HG02588 (cell line): ENCODE measurements at regions not wholly inside any gene's neighbourhood (a gene's known extent, or its start where the extent isn't known, plus 50 kb on each side); places are given as distances from the start of the nearest gene placed in this dataset.
A peak's percentile ranks its signal among the peaks of the same experiment; 100 is the strongest.

Experiments
- ATAC-seq: cut with Tn5 transposase; IDR thresholded peaks from one replicate; pipeline ENCODE4 v1.9.1; 2021; ENCODE audit warnings: mild to moderate bottlenecking, moderate library complexity; ENCODE audit not compliant: unreplicated experiment

DNA sequence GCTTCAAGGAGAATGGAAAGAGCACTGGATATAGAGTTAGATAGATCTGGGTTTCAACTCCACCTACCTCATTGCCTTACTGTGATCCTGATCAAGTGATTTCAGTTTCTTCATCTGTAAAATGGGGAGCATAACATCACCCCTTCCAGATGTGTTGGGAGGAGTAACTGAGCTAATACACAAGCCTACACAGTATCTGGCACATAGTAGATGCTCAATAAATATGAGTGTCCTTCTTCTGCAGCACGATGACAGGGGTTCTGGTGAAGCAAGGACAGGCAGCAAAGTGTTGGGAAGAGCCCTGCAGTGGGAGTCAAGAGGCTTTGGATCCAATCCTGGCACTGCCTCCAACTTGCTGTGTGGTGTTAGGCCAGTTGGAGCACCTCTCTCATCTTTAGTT, 270.0 kb downstream of the UACA start:
- ATAC-seq = no peak

DNA sequence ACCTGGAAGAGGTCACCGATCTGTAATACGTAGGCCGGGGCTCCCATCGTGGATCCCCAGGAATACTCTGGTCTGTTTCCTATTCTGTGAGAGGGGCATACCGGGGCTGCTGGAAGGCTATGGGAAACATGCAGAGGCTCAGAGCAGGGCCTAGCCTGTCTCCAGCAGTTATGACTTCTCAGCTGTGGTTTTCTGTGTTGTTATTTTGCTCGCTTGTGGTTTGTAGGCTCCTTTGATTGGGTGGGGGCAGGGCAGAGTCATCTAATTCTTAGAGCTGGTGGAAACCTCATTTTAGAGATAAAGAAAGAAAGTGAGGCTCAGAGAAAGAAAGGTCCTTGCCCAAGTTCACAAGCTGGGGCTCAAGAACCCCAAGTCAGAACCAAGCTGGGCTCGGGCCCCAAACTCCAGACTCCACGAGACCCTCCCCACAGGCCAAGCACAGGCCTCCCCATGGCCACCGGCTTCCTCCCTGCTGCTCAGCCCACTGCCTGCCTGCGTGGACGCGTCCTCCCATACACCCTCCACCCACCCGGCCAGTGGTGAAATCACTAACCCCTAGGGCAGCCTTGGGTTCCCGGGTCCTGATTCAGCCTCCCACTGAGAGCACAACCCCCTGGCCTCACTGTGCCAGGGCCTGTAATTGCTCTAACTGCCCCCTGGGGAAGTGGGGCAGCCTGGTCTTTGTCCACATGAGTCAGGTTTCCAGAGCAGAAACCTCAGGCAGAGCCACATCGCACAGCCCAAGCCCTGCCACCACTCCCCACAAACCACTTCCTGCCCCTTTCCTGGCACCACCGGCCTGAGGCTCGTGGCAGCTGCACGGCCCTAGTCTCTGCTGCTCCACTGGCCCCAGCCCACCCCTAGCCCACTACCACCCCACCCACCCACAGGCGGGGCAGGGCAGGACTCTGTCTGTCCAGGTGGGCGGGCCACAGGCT, 270.8 kb downstream of the UACA start:
- ATAC-seq = peak; percentile 61

DNA sequence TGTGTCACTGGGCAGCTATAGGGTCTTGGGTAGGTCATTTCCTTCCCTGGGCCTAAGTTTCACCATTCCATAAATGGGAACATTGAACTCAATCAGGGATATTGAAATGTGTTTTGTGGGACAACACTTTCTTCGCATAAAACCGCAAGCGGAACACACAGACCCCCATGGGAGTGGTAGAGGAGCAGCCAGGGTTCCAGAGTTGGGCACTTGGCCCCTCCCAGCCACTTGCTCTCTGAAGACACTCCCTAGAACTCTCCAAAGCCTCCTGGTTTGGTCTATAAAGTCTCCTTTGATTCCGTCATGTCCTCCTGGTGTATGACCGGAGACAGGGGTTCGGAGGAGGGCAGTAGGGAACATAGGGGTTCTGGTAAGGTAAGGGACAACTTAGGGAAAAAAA, 271.7 kb downstream of the UACA start:
- ATAC-seq = no peak

DNA sequence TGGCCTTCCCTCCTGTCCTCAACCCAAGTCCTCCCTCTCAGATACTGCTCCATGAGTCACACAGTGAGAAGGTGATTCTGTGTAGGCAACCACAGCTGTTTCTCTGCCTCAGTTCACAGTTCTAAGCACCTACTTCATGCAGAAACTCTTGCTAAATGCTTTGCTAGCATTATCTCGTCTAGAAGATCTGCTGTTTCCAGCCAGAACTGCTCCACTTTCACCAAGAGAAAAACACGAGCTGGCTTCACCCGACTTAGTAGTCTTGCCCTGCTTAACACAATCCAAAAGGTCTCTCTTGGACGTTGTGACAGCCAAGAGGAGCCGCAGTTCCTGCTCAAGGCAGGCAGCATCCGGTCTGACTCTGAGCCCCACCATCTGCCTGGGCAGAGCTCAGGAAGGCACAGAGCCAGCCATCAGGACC, 272.1 kb downstream of the UACA start:
- ATAC-seq = no peak

DNA sequence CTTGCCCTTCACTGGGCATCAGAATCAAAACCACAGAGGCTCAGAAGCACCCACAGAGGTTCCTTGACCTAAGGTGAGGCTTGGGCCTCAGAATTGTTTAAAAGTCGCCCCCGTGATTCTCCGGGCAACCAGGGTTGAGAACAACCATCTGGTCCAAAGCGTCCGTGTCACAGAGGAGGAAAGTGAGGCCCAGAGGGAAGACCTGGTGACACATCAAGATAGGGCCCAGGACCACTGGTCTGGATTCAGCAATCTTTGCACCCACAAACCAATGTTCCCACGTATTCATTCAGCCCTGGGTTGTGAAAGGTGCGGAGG, 272.6 kb downstream of the UACA start:
- ATAC-seq = no peak

DNA sequence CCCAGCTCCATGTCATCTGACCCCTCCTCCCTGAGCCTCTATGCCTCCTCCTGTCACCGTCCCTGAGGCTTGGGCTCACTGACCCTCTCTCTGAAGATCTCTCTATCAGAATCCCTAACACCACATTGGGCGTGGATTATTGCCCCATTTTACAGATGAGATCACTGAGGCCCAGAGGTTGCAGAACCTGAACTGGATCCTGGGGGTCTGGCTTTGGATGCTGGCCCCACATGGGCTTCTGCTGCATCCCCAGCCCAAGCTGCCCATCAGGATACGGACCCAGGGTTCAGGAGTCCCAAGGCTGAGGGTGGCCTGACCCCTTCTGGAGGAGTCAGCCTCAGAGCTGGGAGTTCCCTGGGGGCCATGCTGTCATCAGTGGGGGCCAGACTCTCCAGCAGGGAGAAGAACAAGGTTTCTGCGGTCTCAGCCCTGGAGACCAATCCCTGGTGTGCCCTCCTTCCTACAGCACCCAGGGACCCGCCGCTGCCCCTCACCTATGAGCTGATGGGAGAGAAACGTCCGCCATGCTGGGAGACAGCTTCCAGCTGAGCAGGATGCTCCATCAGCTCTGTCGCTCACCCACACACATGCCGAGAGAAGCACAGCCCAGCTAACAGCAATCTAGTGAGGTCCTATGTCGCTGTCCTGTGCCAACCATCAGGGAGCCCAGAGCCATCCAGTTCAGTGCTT, 273.1 kb downstream of the UACA start:
- no peak for ATAC-seq

DNA sequence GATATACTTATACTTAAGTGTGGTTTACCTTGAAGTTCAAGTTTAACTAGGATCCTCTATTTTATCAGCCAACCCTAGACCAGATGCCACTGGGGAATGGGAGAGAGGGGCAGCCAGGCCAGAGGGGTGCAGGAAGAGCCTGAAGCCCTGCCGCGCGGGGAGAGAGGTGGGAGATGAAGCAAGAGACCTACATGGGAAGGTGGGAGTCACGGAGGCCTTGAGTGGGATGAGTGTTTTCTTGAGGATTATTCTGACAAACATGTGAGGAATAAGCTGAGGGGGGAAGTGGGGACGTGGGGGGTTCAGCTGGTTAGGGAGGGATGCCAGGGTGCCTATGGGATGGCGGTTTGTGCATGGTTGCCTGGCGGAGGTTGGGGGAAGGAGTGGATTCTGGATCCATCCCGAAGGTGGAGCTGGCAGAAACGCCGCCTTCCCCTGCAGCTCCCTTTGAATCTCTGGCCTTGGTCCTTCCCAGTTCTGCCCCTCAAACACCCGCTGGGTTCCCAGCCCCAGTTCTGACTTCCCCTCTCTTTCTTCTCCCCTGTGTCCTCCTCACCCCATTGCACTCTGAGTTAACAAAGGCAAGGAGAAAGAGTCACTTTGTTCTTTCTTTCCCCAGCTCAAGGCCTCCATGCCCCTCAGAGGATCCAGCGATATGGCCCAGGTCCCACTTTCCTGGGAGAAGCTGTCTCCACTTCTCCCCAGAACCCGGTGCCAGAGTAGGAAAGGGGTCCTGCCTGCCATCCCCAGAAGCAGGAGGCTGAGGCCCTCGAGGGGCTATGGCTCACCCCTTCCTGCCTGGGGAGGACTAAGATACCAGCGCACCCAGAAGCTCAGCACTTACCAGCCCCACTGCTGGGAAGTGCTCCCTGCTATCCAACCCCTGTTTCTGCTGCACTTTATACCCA, 274.2 kb downstream of the UACA start:
- no peak for ATAC-seq

DNA sequence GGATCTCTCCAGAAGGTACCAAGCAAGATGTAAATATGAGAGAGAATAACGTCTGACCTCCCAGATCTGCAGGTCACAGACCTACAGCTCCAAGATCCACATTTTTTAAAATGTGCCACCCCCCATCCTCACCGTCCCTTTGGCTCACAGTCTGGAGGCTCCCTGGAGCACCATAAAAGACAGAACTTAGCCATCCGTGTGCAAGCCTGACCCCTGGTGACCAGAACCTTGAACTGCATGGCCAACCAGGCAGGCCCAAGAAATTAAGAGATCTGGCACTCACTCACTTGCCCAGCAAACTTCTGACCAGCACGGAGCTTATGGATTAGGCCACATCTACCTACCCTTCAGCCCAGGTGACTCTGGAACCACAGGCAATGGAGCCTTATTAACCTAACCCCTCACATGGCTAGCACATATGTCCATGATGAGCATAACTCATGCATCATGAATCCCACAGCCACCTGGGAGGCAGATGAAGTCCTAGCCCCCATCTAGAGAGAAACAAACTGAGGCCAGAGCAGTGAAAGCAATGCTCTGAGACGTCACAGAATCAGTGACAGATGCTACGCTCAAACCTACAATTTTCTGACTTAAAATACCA, 275.3 kb downstream of the UACA start:
- no peak for ATAC-seq

DNA sequence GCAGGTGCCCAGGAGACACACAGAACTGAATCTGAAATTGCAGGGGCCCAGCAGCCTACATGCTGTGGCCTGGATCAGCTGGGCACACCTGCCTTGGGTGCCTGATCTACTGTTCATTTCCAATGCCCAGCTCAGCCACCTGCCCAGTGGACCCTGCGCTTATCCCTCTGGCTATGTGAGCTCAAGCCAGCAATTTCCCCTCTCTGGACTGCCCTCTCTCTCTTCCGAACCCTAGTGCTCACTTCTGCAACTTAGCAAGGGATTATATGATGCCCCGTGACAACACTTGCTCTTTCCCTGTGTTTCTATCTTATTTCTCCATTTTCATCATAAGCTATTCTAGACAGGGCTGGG, 276.0 kb downstream of the UACA start:
- no peak for ATAC-seq

DNA sequence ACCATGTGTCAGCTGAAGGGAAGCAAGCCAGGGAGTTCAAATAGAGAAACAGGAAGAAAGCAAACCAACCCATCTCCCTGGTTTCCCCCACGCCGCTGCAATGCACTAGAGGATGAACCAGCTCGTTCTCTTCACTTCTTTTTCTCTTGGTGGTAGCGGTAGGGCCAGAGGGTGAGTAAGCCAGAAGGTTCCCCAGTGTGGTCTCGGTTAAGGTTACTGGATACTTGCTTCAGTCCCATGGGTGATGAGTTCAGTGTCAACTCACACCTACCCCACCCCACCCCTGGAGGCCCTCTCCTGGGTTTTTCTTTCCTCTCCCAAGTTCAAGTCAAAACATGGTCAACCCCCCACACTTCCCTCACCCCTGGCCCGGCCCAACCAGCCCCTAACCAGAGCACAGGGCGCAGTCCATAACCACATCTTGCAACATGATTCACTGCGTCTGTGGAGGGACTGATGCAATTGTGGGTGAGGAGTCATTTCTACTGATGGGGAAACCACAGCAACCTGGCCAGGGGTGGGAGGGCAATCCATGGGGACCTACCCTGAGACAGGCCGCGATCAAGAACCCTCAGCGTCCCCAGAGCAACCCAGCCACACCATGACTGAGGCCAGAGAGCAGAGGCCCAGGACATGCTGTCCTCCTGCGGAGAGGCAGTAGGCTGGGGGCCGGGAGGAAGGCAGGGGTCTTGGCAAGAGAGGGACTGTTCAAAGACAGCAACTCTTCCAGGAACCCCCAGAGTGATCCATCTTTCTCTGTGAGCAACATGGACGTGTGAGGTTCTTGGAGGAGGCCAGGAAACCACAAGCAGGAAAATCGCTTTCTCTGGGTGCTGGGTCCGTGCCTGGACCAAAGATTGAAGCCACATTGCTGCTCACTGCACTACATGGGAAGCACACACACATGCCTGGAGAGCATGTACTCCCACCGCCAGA, 276.6 kb downstream of the UACA start:
- peak; percentile 61 for ATAC-seq

DNA sequence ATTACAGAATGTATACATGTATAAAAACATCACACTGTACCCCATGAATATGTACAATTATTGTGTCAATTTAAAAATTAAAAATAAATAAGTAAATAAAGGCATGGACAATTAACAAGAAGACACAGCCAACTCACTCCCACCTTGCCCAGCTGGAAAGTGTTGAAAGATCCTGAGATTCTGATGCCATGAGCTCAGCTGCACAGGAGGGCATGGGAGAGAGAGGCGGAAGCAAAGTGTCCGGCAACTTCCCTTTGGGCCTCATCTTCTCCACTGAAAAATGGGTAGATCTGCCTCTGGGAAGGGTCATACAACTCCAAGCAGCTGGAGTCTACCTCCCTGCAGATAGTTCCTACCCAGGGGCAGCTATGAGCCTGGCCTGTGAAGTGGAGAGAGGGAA, 277.3 kb downstream of the UACA start:
- ATAC-seq = no peak

DNA sequence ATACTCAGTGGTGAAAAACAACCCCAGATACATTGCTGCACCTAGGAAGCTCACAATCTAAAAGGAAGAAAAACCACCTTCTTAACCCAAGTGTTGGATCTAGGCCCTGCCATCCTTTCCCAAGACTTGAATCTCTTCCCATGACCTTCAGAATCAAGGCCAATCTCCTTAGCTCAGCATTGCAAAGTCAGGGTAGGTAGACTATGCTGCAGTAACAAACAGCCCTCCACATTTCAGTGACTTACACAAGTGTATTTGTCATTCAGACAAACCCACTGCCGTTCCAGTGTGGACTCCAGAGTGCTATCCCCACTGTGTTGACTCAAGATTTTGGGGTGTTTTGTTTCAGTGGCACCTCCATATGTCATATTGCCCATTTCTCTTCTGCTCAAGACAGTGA, 278.4 kb downstream of the UACA start:
- no peak for ATAC-seq

DNA sequence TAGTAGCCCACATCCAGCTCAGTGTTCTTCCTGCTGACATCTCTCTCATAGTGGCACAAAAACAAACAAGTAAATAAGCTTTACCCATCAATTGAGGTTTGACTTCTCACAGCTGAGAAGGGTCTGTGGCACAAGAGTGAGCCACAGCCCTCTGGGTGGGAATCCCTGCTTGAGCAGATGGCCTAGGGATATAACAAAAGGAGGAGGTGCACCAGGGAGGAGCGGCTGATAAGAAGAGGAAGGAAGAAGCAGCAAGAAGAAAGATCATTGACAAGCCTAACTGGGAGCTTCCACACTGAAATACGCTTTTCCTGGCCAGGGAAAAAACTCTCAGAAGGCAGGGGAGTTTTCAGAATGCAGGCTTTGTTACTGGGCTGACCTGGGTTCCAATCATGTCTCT, 279.8 kb downstream of the UACA start:
- no peak for ATAC-seq

DNA sequence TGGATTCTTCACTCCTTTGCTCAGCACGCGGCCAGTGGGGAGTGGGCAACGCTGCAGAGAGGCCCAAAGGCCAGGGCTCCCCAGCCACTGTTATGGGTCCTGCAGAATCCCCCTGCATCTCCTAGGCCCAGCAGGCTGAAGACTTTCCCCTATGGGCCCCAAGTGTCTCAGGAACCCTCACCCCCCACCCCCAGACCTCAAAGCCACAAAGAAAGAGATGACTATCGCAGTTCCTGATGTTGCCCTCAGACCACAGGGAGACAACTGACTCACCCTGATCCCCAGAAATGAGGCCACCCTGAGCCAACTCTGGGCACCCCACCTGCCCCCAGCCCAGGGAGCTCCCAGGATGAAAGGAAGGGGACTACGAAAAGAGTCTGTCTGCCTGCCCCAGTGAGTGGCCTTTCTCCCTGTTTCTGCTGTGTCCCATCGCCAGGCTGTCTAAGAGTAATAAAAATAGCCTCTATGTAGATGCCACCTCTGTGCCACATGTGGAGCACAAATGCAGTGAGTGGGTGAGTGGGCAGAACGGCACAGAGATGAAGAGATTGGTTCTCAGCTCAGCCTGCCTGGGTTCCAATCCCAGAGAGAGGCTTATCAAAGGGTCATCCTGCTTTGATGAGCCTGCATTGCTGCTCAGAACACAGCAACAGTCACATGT, 283.0 kb downstream of the UACA start:
- no peak for ATAC-seq

DNA sequence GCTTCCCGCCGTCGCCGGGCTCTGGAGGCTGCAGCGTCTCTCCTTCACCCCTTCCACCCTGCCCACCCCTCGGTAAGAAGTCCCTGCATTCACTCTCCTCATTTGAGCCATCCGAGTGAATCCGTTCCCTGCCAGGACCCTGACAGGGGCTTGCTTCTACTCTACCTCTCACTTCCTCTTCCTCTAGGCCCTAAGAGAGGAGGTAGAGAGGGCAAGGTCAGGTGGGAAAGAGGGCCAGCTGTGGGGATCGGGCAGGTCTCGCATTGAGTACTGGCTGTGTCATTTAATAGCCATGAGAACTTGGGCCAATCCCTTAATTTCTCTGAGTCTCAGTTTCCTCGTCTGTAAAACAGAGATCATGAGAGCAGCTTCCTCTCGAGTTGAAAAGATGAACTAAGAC, 283.6 kb downstream of the UACA start:
- ATAC-seq = no peak

DNA sequence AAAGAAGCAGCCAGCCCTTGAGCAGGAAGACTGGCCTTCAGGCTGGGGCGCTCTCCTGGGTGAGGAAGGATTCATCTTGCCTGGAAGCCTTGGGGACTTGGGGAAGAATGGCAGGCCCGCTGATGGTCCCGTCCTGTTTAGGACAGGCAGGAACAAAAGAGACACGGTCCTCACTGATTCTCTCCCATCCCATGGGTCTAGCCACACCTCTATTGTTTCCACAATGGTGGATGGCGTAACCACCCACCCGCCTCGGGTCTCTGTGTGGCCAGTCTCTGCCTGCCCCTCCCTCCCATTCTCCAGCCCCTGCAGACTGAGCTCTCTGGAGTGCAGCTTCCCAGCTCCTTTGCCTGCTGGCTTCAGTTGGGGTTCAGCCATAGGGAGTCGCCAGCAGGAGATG, 284.3 kb downstream of the UACA start:
- no peak for ATAC-seq

DNA sequence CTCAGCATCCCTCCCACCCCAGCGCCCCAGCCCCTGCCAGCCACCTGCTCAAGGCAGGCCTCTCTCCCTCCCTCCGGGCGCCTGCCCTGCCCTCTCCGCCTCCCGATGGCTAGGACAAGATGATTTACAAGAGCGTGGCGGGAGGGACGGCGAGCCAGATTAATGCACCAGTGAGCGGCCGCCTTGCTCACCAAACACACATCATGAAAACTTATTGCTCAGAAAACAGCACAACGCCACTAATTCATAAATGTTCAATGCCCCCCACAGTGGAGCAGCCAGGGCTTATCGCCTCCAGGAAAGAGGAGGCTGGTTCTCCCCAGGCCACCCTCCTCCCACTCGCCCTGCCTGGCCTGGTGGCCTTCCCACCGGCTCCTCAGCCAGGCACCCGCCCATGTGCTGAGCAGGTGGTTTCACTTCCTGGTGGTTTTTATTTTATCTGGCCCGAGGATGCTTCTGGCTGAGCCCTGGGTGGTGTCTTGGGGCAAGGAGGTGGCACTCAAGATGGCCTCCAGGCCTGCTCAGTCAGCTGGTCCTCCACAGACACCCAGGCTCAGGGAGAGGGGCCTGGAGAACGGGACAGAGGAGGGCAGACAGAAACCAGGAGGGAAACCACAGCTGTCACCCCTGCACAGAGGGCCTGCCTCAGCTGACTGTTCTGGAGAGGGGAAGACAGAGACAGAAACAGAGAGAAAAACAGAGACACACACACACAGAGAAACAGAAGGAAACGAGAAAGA, 284.9 kb downstream of the UACA start:
- peak; percentile 37 for ATAC-seq

DNA sequence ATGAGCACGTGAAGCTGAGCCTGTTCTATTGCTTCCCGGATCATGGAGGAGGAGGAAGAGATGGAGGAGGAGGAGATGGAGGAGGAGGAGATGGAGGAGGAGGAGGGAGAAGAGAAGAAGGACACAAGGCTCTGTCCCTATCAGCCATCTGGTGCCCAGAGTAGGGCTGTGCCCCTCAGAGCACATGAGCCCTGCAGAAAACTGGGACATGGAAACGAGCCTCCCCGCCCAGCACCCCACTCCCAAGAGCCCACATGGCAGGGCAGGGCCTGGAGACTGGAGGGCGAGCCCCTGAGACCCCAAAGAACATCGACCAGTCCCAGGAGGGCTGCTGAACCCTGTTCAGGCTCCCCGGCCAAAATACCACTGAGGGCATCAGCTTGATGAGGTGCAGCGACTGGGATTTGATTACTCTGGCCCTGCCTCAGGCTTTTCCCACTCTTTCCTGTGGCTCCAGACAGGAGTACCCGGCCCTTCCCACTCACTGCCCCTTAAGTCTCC, 285.6 kb downstream of the UACA start:
- ATAC-seq = no peak

DNA sequence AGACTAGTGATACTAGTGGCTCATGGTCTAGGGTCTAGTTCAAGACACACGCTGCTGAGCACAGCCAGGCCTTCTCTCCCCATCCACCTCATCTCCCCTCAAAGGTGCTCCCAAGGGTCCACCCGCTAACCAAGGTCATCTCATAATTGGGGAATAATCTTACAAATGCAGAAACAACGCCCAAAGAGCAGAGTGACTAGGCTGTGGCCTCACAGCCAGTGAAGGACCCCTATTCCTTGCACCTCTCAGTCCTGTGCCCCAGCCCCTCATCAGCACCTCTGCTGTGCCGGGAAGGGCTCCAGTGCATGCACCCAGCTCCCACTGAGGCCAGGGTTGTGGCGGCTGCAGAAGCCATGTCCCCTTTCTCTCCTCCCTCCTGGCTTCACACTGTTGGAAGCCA, 286.9 kb downstream of the UACA start:
- no peak for ATAC-seq
